PC-9 (cell line): ENCODE measurements at regions not wholly inside any gene's neighbourhood (a gene's known extent, or its start where the extent isn't known, plus 50 kb on each side); places are given as distances from the start of the nearest gene placed in this dataset.

Experiments used
- CTCF ChIP-seq: fragments of 200-600 bp; sonication (generic); conservative IDR thresholded peaks from 2 replicates; pipeline ENCODE4 v1.6.1; 2017; ENCODE audit warnings: mixed run types, antibody characterized with exemption, mild to moderate bottlenecking, moderate library complexity
- EZH2 ChIP-seq: fragments of 200-600 bp; sonication (generic); IDR thresholded peaks from 2 replicates; pipeline ENCODE4 v1.8.0; 2017; ENCODE audit warnings: antibody characterized with exemption, low read depth

- TF ChIP-seq CTCF (no peak), EZH2 (no peak)
Observed at GRCh38 chr4:159966746-159967145, 863.9 kb downstream of the RAPGEF2 start.
